Spleen (tissue), 7 donors: ENCODE measurements at regions not wholly inside any gene's neighbourhood (a gene's known extent, or its start where the extent isn't known, plus 50 kb on each side); places are given as distances from the start of the nearest gene placed in this dataset.

Experiments used
- POLR2A ChIP-seq, 3 donors: fragments of 450-650 bp; IDR thresholded peaks; one replicate each; pipeline ENCODE4 v1.5.1; 2017; ENCODE audit warnings: antibody characterized with exemption in 3 of 3, mild to moderate bottlenecking in 1 of 3
- POLR2AphosphoS5 ChIP-seq, 3 donors: sonication (generic); formaldehyde crosslinking; IDR thresholded peaks; one replicate each; pipeline ENCODE4 v1.5.1; 2017; ENCODE audit warnings: antibody characterized with exemption in 3 of 3
- TF ChIP-seq, protein P1 (sequence below), 11 experiments: fragments of 200-600 bp in 7 of 11; fragments of 450-650 bp in 4 of 11; sonication (generic) in 4 of 11; IDR thresholded peaks in 8 of 11; conservative IDR thresholded peaks in 3 of 11; 1 replicate in 7 of 11; 2 replicates in 4 of 11; pipeline versions ENCODE4 v1.4.0 to v1.8.0; 2016 to 2021; ENCODE audit warnings: antibody characterized with exemption in 11 of 11, inconsistent platforms in 4 of 11, mild to moderate bottlenecking in 1 of 11
- donor health status: DM: no; HTN: no; CAD: no; lungs with moderate emphysema.
- donor health status: DM: no; HTN: no; CAD: no.
- donor health status: DM: no; HTN: no; CAD: no.

DNA sequence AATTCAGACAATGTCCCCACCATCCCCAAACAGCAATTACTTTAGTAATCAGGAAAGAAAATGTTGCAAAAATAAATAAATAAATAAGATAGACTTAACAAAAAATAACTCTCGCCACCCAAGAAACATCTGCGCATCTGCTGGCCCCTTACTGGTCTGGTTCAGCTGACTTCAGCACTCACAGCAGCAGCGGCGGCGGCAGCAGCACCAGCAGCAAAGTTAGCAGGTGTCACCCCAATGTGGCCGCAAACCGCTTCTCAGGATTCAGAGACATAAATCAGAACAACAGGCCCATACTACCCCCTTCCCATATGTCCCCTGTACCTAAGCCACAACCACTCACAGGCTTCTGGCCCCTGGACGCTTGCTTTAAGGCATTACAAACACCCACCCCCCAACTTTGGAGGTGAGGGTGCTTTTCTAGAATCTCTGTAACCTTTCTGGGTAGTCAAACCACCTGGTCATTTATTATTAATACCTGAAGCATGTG is 593.0 kb downstream of the BNC2 start:
- TF ChIP-seq, protein P1, sequence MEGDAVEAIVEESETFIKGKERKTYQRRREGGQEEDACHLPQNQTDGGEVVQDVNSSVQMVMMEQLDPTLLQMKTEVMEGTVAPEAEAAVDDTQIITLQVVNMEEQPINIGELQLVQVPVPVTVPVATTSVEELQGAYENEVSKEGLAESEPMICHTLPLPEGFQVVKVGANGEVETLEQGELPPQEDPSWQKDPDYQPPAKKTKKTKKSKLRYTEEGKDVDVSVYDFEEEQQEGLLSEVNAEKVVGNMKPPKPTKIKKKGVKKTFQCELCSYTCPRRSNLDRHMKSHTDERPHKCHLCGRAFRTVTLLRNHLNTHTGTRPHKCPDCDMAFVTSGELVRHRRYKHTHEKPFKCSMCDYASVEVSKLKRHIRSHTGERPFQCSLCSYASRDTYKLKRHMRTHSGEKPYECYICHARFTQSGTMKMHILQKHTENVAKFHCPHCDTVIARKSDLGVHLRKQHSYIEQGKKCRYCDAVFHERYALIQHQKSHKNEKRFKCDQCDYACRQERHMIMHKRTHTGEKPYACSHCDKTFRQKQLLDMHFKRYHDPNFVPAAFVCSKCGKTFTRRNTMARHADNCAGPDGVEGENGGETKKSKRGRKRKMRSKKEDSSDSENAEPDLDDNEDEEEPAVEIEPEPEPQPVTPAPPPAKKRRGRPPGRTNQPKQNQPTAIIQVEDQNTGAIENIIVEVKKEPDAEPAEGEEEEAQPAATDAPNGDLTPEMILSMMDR (IDR thresholded peaks at IDR 0.05 in 8 of 11, conservative IDR thresholded peaks at IDR 0.05 in 3 of 11) = no peak
- TF ChIP-seq POLR2A (IDR thresholded peaks at IDR 0.05) (no peak), POLR2AphosphoS5 (IDR thresholded peaks at IDR 0.05) (no peak)
